ENCODE measurements at regions not wholly inside any gene's neighbourhood (a gene's known extent, or its start where the extent isn't known, plus 50 kb on each side); places are given as distances from the start of the nearest gene placed in this dataset.
"Not testable (repeated sequence)": the region's sequence is repeated elsewhere in the genome, so short reads cannot be mapped to it uniquely, and the experiment has no call there.

DNA sequence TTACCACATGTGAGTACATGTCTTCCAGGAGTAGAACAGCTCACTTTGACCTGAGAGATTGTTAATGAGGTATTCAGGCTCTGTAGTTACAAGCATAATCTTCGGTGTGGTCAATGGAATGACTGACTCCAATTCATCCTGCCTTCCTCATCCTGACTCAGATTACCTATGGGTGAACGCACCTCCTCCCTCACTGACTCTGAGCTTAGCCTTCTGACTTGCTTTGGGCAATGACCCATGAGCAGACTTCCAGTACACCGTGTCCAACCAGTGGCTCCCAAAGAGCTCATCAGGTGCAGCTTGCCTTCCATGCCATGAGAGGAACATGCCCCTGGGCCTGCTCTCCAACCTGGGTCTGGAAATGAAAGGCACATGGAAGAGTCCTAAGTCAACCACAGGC, 361.0 kb upstream of the FRG1 start:
- not testable (repeated sequence) for TF ChIP-seq POLR2AphosphoS5, POLR2A (IDR thresholded peaks at IDR 0.05)

Measured in spleen (tissue), 3 donors.